ENCODE measurements at regions not wholly inside any gene's neighbourhood (a gene's known extent, or its start where the extent isn't known, plus 50 kb on each side); places are given as distances from the start of the nearest gene placed in this dataset.

- H3K27ac ChIP-seq (ENCODE audit: low read length, poor library complexity, severe bottlenecking) = no peak overlapping the region
- H3K4me2 ChIP-seq (ENCODE audit: low read length, poor library complexity, severe bottlenecking) = no peak overlapping the region
- H3K23ac ChIP-seq (ENCODE audit: low read length in 2 of 2) = no peak overlapping the region
- no peak overlapping the region for H2BK5ac ChIP-seq (ENCODE audit: low read depth, low read length, poor library complexity, severe bottlenecking)
- H3K36me3 ChIP-seq (ENCODE audit: control insufficient read depth in 1 of 2, insufficient read depth in 2 of 2, low read depth in 1 of 2, low read length in 2 of 2) = no peaks in the 10 kb centered on the region
- no peak overlapping the region for H2AK5ac ChIP-seq (ENCODE audit: low read length, severe bottlenecking)
- H3K4ac ChIP-seq (ENCODE audit: low read depth in 1 of 2, low read length in 2 of 2) = no peak overlapping the region
- no peak overlapping the region for H3K14ac ChIP-seq (ENCODE audit: low read length in 2 of 2)
- no peak overlapping the region for H2BK12ac ChIP-seq (ENCODE audit: low read length in 2 of 2)
- no peak overlapping the region for H3K18ac ChIP-seq (ENCODE audit: low read depth in 1 of 2, low read length in 2 of 2)
- no peak overlapping the region for H2AFZ ChIP-seq (ENCODE audit: low read depth, low read length)
- no peaks in the 10 kb centered on the region for H3K9me3 ChIP-seq (ENCODE audit: control insufficient read depth, low read length)
- 100% methylated on average over 2 of the region's 4 CpGs for WGBS
- H4K91ac ChIP-seq (ENCODE audit: low read length) = no peak overlapping the region
- no peak overlapping the region for H2BK15ac ChIP-seq (ENCODE audit: low read depth, poor library complexity, severe bottlenecking)
- peaks cover 1% of the 10 kb centered on the region for H3K4me1 ChIP-seq (ENCODE audit: control insufficient read depth, insufficient read depth, low read depth, low read length)
- no peak overlapping the region for H3K9ac ChIP-seq (ENCODE audit: low read length)
- H2BK120ac ChIP-seq (ENCODE audit: low read depth, low read length) = no peak overlapping the region
- H3K4me3 ChIP-seq (ENCODE audit: insufficient read depth in 1 of 2, low read depth in 1 of 2, low read length in 2 of 2) = no peak overlapping the region
- no peak for DNase-seq
- H4K8ac ChIP-seq (ENCODE audit: low read length) = no peak overlapping the region
- H3K79me1 ChIP-seq (replicated peaks; ENCODE audit: low read length, poor library complexity, severe bottlenecking) = no peaks in the 10 kb centered on the region
- H3K27me3 ChIP-seq (ENCODE audit: control insufficient read depth in 1 of 2, insufficient read depth in 1 of 2, low read length in 2 of 2) = peaks cover 0 to 4% of the 10 kb centered on the region in 2 experiments
These were observed 150.0 kb downstream of the SHOX2 start for GRCh38 chr3:157956176-157956575.

DNA sequence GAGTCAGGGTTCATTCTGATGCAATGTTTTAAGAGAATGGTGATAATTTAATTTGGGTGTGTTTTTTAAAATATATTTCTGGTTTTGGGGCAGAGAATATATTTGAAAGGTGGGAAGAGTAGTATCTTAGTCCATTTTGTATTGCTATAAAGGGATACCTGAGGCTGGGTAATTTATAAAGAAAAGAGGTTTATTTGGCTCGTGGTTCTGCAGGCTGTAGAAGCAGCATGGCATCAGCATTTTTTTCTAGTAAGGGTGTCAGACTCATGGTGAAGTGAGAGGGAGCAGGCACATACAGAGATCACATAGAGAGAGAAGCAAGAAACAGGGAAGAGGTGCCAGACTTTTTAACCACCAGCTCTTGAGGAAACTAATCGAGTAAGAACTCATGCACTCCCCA is 152.7 kb downstream of the SHOX2 start:
- 48% methylated on average over 2 of the region's 2 CpGs for WGBS
- H2BK15ac ChIP-seq (ENCODE audit: low read depth, poor library complexity, severe bottlenecking) = no peak overlapping the region

DNA sequence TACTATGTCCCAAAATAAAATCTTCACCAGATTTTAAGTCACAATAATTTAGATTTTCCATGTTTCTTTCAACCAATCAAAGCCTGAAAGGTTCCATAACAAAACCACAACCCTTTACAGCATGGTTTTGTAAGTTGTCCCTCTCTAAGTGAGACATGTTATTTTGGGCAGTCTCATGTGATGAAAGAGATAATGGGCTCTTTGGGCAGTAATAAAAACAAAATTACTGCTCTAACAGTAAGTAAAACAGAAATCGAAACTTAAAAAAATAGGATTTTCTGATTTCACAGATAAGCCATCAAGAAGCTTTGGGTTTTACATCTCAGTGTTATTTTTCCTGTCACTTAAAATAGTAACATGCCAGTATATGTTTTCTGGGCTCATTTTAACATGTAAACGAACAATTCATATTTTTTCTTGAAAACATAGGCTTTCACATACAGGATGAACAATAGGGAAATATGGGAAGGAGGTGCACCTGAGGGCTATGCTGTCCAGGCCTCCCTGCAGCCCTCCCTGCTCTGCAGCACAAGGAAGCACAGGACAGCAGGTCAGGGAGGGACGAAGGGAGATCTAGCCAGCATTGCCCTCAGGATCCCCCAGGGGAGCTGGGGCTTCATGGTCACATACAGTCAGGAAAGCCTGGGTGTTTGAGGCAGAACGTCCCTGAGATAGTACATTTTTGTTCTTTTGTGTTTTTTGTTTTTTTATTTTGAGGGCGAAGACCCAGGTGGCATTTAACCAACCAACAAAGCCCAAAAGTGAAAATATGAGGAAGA is 157.4 kb downstream of the SHOX2 start:
- H2AFZ ChIP-seq (ENCODE audit: low read depth, low read length) = no peak overlapping the region
- H3K23ac ChIP-seq (ENCODE audit: low read length in 2 of 2) = no peak overlapping the region
- H2BK12ac ChIP-seq (ENCODE audit: low read length in 2 of 2) = no peak overlapping the region
- DNase-seq = no peak
- no peak overlapping the region for H3K9ac ChIP-seq (ENCODE audit: low read length)
- H3K4me1 ChIP-seq (ENCODE audit: control insufficient read depth, insufficient read depth, low read depth, low read length) = no peaks in the 10 kb centered on the region
- WGBS = 47% methylated on average over 5 of the region's 5 CpGs
- no peak overlapping the region for H2AK5ac ChIP-seq (ENCODE audit: low read length, severe bottlenecking)
- no peak overlapping the region for H2BK15ac ChIP-seq (ENCODE audit: low read depth, poor library complexity, severe bottlenecking)
- no peaks in the 10 kb centered on the region for H3K36me3 ChIP-seq (ENCODE audit: control insufficient read depth in 1 of 2, insufficient read depth in 2 of 2, low read depth in 1 of 2, low read length in 2 of 2)
- no peak overlapping the region for H3K4ac ChIP-seq (ENCODE audit: low read depth in 1 of 2, low read length in 2 of 2)
- no peak overlapping the region for H3K14ac ChIP-seq (ENCODE audit: low read length in 2 of 2)
- no peak overlapping the region for H4K8ac ChIP-seq (ENCODE audit: low read length)
- H3K9me3 ChIP-seq (ENCODE audit: control insufficient read depth, low read length) = no peaks in the 10 kb centered on the region
- H2BK120ac ChIP-seq (ENCODE audit: low read depth, low read length) = no peak overlapping the region
- H4K91ac ChIP-seq (ENCODE audit: low read length) = no peak overlapping the region
- H3K27ac ChIP-seq (ENCODE audit: low read length, poor library complexity, severe bottlenecking) = no peak overlapping the region
- peaks cover 0 to 6% of the 10 kb centered on the region in 2 experiments for H3K27me3 ChIP-seq (ENCODE audit: control insufficient read depth in 1 of 2, insufficient read depth in 1 of 2, low read length in 2 of 2)
- H3K18ac ChIP-seq (ENCODE audit: low read depth in 1 of 2, low read length in 2 of 2) = no peak overlapping the region
- no peaks in the 10 kb centered on the region for H3K79me1 ChIP-seq (replicated peaks; ENCODE audit: low read length, poor library complexity, severe bottlenecking)
- no peak overlapping the region for H2BK5ac ChIP-seq (ENCODE audit: low read depth, low read length, poor library complexity, severe bottlenecking)
- no peak overlapping the region for H3K4me2 ChIP-seq (ENCODE audit: low read length, poor library complexity, severe bottlenecking)
- no peak overlapping the region for H3K4me3 ChIP-seq (ENCODE audit: insufficient read depth in 1 of 2, low read depth in 1 of 2, low read length in 2 of 2)

More for the DNA sequence above, 152.7 kb downstream of the SHOX2 start:
- H3K18ac ChIP-seq (ENCODE audit: low read depth in 1 of 2, low read length in 2 of 2) = no peak overlapping the region
- H2AFZ ChIP-seq (ENCODE audit: low read depth, low read length) = no peak overlapping the region
- no peak overlapping the region for H3K27ac ChIP-seq (ENCODE audit: low read length, poor library complexity, severe bottlenecking)
- no peak overlapping the region for H3K9ac ChIP-seq (ENCODE audit: low read length)
- H4K8ac ChIP-seq (ENCODE audit: low read length) = no peak overlapping the region
- no peaks in the 10 kb centered on the region for H3K9me3 ChIP-seq (ENCODE audit: control insufficient read depth, low read length)
- H3K79me1 ChIP-seq (replicated peaks; ENCODE audit: low read length, poor library complexity, severe bottlenecking) = no peaks in the 10 kb centered on the region
- DNase-seq = no peak
- no peak overlapping the region for H3K14ac ChIP-seq (ENCODE audit: low read length in 2 of 2)
- no peak overlapping the region for H2AK5ac ChIP-seq (ENCODE audit: low read length, severe bottlenecking)
- no peak overlapping the region for H2BK12ac ChIP-seq (ENCODE audit: low read length in 2 of 2)
- no peak overlapping the region for H4K91ac ChIP-seq (ENCODE audit: low read length)
- H3K4me2 ChIP-seq (ENCODE audit: low read length, poor library complexity, severe bottlenecking) = no peak overlapping the region
- H3K36me3 ChIP-seq (ENCODE audit: control insufficient read depth in 1 of 2, insufficient read depth in 2 of 2, low read depth in 1 of 2, low read length in 2 of 2) = no peaks in the 10 kb centered on the region
- no peak overlapping the region for H3K4me3 ChIP-seq (ENCODE audit: insufficient read depth in 1 of 2, low read depth in 1 of 2, low read length in 2 of 2)
- no peak overlapping the region for H2BK5ac ChIP-seq (ENCODE audit: low read depth, low read length, poor library complexity, severe bottlenecking)
- H2BK120ac ChIP-seq (ENCODE audit: low read depth, low read length) = no peak overlapping the region
- H3K4ac ChIP-seq (ENCODE audit: low read depth in 1 of 2, low read length in 2 of 2) = no peak overlapping the region
- no peaks in the 10 kb centered on the region for H3K27me3 ChIP-seq (ENCODE audit: control insufficient read depth in 1 of 2, insufficient read depth in 1 of 2, low read length in 2 of 2)
- H3K23ac ChIP-seq (ENCODE audit: low read length in 2 of 2) = no peak overlapping the region
- H3K4me1 ChIP-seq (ENCODE audit: control insufficient read depth, insufficient read depth, low read depth, low read length) = peaks cover under 1% of the 10 kb centered on the region

GRCh38 chr3:157939166-157939565 is 167.1 kb downstream of the SHOX2 start:
- H2BK15ac ChIP-seq (ENCODE audit: low read depth, poor library complexity, severe bottlenecking) = no peak overlapping the region
- H2BK12ac ChIP-seq (ENCODE audit: low read length in 2 of 2) = no peak overlapping the region
- no peaks in the 10 kb centered on the region for H3K79me1 ChIP-seq (replicated peaks; ENCODE audit: low read length, poor library complexity, severe bottlenecking)
- no peaks in the 10 kb centered on the region for H3K9me3 ChIP-seq (ENCODE audit: control insufficient read depth, low read length)
- H3K18ac ChIP-seq (ENCODE audit: low read depth in 1 of 2, low read length in 2 of 2) = no peak overlapping the region
- H2BK5ac ChIP-seq (ENCODE audit: low read depth, low read length, poor library complexity, severe bottlenecking) = no peak overlapping the region
- WGBS = 54% methylated on average over 2 of the region's 4 CpGs
- no peak overlapping the region for H2AK5ac ChIP-seq (ENCODE audit: low read length, severe bottlenecking)
- no peak for DNase-seq
- H3K4me2 ChIP-seq (ENCODE audit: low read length, poor library complexity, severe bottlenecking) = no peak overlapping the region
- H3K4me3 ChIP-seq (ENCODE audit: insufficient read depth in 1 of 2, low read depth in 1 of 2, low read length in 2 of 2) = no peak overlapping the region
- H3K4ac ChIP-seq (ENCODE audit: low read depth in 1 of 2, low read length in 2 of 2) = no peak overlapping the region
- no peaks in the 10 kb centered on the region for H3K4me1 ChIP-seq (ENCODE audit: control insufficient read depth, insufficient read depth, low read depth, low read length)
- no peaks in the 10 kb centered on the region for H3K36me3 ChIP-seq (ENCODE audit: control insufficient read depth in 1 of 2, insufficient read depth in 2 of 2, low read depth in 1 of 2, low read length in 2 of 2)
- H3K14ac ChIP-seq (ENCODE audit: low read length in 2 of 2) = no peak overlapping the region
- H4K8ac ChIP-seq (ENCODE audit: low read length) = no peak overlapping the region
- no peak overlapping the region for H3K9ac ChIP-seq (ENCODE audit: low read length)
- no peak overlapping the region for H3K23ac ChIP-seq (ENCODE audit: low read length in 2 of 2)
- H2AFZ ChIP-seq (ENCODE audit: low read depth, low read length) = no peak overlapping the region
- peaks cover 0 to 9% of the 10 kb centered on the region in 2 experiments for H3K27me3 ChIP-seq (ENCODE audit: control insufficient read depth in 1 of 2, insufficient read depth in 1 of 2, low read length in 2 of 2)
- no peak overlapping the region for H3K27ac ChIP-seq (ENCODE audit: low read length, poor library complexity, severe bottlenecking)
- no peak overlapping the region for H4K91ac ChIP-seq (ENCODE audit: low read length)
- H2BK120ac ChIP-seq (ENCODE audit: low read depth, low read length) = no peak overlapping the region

Measured in mesenchymal stem cell (in vitro differentiated cells and primary cell).